ENCODE measurements at regions not wholly inside any gene's neighbourhood (a gene's known extent, or its start where the extent isn't known, plus 50 kb on each side); places are given as distances from the start of the nearest gene placed in this dataset.

DNA sequence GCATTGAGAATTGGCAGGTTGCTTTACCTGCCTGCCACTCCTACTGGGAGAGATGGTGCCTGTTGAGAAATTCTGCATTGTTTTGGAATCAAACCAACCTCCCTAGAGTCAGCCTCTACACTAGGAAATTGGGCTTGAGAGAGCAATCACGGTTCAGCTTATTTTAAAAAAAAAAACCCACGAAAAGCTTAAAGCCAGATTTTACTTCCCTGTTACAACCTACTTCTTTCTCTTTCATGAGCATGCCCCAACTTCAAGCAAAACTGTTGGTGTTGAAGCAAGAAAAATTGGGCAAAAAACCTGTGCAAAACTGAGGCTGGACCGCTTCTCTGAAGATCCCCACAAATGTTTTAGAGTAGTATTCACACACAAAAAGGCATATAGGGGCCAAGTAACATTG is 134.6 kb upstream of the ZEB2 start:
- no peaks in the 10 kb centered on the region for H3K27me3 Mint-ChIP-seq (ENCODE audit: low read depth)
- peaks cover 10% of the 10 kb centered on the region for H3K4me1 Mint-ChIP-seq
- no peaks in the 10 kb centered on the region for H3K36me3 Mint-ChIP-seq (ENCODE audit: low read depth)
- TF ChIP-seq, protein P1, sequence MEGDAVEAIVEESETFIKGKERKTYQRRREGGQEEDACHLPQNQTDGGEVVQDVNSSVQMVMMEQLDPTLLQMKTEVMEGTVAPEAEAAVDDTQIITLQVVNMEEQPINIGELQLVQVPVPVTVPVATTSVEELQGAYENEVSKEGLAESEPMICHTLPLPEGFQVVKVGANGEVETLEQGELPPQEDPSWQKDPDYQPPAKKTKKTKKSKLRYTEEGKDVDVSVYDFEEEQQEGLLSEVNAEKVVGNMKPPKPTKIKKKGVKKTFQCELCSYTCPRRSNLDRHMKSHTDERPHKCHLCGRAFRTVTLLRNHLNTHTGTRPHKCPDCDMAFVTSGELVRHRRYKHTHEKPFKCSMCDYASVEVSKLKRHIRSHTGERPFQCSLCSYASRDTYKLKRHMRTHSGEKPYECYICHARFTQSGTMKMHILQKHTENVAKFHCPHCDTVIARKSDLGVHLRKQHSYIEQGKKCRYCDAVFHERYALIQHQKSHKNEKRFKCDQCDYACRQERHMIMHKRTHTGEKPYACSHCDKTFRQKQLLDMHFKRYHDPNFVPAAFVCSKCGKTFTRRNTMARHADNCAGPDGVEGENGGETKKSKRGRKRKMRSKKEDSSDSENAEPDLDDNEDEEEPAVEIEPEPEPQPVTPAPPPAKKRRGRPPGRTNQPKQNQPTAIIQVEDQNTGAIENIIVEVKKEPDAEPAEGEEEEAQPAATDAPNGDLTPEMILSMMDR (IDR thresholded peaks at IDR 0.05; ENCODE audit: unreplicated experiment in 3 of 3), result no peak
- H3K4me3 Mint-ChIP-seq, result no peak overlapping the region
- H3K27ac Mint-ChIP-seq, result no peak overlapping the region
- H3K9me3 Mint-ChIP-seq, result no peaks in the 10 kb centered on the region

DNA sequence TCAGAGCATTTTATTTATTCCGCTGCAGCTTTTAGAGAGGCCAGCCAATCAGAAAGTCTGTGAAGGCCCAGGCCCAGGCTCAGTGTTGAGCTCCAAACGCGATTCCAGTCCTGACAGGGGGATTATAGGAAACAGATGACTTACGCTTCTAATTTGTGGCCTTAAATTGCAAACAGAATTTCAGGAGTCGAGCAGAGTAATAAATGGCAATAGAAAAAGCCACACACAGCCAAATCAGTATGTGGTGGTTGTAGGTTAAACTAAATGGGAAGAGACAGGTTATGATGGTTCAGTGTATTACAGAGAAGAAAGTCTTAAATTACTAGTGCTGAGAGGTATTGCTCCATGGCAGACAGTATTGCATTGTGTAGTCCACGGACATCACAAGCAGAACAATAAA is 131.0 kb upstream of the ZEB2 start:
- no peak overlapping the region for H3K4me3 Mint-ChIP-seq
- H3K27ac Mint-ChIP-seq, result peak overlapping the region in 2 of 3 experiments; percentile 3 to 23

DNA sequence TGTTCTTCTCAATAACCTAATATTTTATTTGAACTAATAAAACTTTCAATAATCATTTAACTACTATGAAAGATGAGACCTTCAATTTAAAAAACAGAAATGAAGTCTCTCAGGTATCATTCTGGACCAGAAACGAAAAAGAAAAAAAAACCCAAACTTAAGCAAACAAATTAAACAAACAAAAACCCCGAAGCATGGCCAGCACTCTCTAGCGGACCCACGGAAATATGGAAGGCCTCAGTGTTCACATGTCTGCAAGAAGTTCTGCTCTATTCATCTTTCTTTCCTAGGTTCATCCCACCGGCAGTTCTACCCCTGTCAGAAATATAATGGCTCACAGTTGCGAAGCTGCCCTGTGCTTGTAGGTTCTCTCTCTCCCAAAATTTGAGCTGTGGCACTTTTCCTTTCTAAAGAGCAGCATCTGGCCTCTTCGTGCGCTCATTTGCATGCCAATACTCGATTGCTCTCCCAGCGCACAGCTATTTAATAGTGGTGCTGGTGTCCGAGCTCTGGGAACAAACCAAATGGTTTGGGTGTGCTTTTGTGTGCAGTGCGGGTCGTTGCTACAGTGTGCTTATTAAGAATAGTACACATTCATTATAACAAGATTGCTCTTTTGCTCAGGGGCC is 129.0 kb upstream of the ZEB2 start:
- TF ChIP-seq, protein P1 (IDR thresholded peaks at IDR 0.05; ENCODE audit: unreplicated experiment in 3 of 3), result no peak

More for the DNA sequence above, 131.0 kb upstream of the ZEB2 start:
- H3K9me3 Mint-ChIP-seq, result no peaks in the 10 kb centered on the region
- peaks cover 10% of the 10 kb centered on the region for H3K4me1 Mint-ChIP-seq
- TF ChIP-seq, protein P1 (IDR thresholded peaks at IDR 0.05; ENCODE audit: unreplicated experiment in 3 of 3), result no peak
- no peaks in the 10 kb centered on the region for H3K27me3 Mint-ChIP-seq (ENCODE audit: low read depth)
- no peaks in the 10 kb centered on the region for H3K36me3 Mint-ChIP-seq (ENCODE audit: low read depth)

DNA sequence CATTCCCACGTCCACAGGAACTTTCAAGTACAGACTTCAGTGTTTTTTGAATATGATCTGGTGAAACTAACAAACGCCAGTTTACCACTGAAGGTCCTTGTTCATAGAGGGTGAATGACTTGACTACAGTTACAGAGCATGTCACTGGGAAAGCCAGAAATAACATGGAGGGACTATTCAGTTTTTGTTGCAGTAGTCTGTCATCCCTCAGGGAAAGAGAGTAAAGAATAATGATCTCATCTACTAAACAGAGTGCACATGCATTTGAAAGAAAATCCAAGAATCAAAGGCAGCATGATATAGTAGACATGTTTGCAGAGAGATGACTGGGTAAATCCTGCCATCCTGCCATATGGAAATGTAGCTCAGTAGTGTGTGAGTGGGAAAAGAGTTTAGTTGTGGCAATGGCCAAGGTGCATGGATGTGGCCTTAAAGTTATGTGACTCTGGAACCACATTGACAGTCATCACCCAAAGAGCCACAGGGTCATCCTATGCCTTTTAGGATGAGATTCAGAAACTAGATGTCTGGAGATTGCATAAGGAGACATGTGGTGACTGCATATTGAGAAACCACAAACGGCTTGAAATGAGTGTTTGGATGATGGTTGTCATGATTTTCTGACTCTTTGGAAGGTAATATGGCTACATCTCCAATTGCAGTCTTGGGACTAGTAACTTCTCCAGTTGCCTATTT is 125.3 kb upstream of the ZEB2 start:
- H3K36me3 Mint-ChIP-seq (ENCODE audit: low read depth), result no peaks in the 10 kb centered on the region
- H3K27me3 Mint-ChIP-seq (ENCODE audit: low read depth), result no peaks in the 10 kb centered on the region
- no peaks in the 10 kb centered on the region for H3K4me1 Mint-ChIP-seq
- no peak overlapping the region for H3K4me3 Mint-ChIP-seq
- TF ChIP-seq, protein P1 (IDR thresholded peaks at IDR 0.05; ENCODE audit: unreplicated experiment in 3 of 3), result no peak
- H3K9me3 Mint-ChIP-seq, result no peaks in the 10 kb centered on the region
- H3K27ac Mint-ChIP-seq, result no peak overlapping the region

More for the DNA sequence above, 129.0 kb upstream of the ZEB2 start:
- no peaks in the 10 kb centered on the region for H3K36me3 Mint-ChIP-seq (ENCODE audit: low read depth)
- H3K27ac Mint-ChIP-seq, result peak overlapping the region in 2 of 3 experiments; percentile 14 to 43
- peaks cover 10% of the 10 kb centered on the region for H3K4me1 Mint-ChIP-seq
- H3K4me3 Mint-ChIP-seq, result no peak overlapping the region
- no peaks in the 10 kb centered on the region for H3K27me3 Mint-ChIP-seq (ENCODE audit: low read depth)
- no peaks in the 10 kb centered on the region for H3K9me3 Mint-ChIP-seq

DNA sequence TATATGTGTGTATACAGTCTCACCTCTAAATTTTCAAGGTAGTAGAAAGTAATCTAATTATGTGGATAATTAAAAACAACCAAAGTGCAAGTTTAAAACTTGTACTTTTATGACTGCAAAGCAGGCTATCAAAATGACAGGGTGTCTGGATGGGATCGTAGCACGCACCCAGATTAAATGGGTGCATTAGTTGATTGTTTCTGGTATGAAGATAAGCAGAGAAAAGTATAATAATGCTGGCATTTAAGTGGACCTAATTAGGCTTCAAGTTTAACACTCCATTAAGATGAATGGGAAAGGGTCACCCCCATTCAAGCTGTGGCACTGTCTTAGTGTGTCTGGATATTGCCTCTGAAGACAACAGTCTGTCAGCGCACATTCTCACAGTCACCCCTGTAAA is 124.6 kb upstream of the ZEB2 start:
- H3K9me3 Mint-ChIP-seq, result no peaks in the 10 kb centered on the region
- TF ChIP-seq, protein P1 (IDR thresholded peaks at IDR 0.05; ENCODE audit: unreplicated experiment in 3 of 3), result no peak
- no peak overlapping the region for H3K4me3 Mint-ChIP-seq
- H3K36me3 Mint-ChIP-seq (ENCODE audit: low read depth), result no peaks in the 10 kb centered on the region
- no peaks in the 10 kb centered on the region for H3K27me3 Mint-ChIP-seq (ENCODE audit: low read depth)
- no peaks in the 10 kb centered on the region for H3K4me1 Mint-ChIP-seq
- H3K27ac Mint-ChIP-seq, result no peak overlapping the region
